Adrenal gland (tissue), 5 donors: ENCODE measurements at regions not wholly inside any gene's neighbourhood (a gene's known extent, or its start where the extent isn't known, plus 50 kb on each side); places are given as distances from the start of the nearest gene placed in this dataset.

ENCODE experiments used
- POLR2A ChIP-seq, 2 donors: fragments of 450-650 bp; IDR thresholded peaks; one replicate each; pipeline ENCODE4 v1.6.1; 2017; ENCODE audit warnings: antibody characterized with exemption in 2 of 2, mild to moderate bottlenecking in 2 of 2, moderate library complexity in 1 of 2
- TF ChIP-seq, protein P1 (sequence below), 6 experiments: fragments of 450-650 bp in 4 of 6; fragments of 200-600 bp in 2 of 6; sonication (generic) in 1 of 6; IDR thresholded peaks; 1 replicate in 5 of 6; 2 replicates in 1 of 6; pipeline versions ENCODE4 v1.5.1 to v1.8.0; 2016 to 2021; ENCODE audit warnings: antibody characterized with exemption in 6 of 6, mild to moderate bottlenecking in 2 of 6, moderate library complexity in 1 of 6
- donor health status: DM: no; HTN: no; CAD: no.

DNA sequence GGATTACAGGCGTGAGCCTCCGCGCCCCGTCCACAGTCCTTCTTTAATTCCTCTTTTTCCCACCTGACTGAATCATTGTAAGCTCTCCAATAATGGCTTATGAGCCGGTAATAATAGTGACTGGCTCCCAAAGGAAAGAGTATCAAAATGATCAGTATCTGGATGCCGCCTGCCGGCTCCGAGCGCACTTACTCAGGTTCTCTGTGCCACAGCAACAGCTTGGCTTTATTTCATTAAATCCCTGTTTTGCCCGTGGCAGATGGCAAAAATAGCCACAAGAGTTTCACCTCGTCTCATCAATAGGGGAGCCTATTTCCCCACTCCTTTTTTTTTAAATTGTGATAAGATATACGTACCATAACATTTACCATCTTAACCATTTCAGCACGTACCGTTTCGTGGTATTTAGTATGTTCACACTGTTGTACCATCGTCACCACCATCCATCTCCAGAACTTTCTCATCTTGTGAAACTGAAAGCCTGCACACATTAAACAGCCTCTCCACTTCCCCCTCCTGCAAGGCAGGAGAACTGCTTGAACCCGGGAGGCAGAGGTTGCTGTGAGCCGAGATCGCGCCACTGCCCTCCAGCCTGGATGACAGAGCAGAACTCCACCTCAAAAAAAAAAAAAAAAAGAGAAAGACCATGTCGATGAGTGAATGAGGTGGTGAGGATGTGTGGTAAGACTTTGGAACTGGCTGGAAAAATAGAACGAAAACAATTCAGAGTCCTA is 80.7 kb upstream of the DLG1 start:
- TF ChIP-seq, protein P1, sequence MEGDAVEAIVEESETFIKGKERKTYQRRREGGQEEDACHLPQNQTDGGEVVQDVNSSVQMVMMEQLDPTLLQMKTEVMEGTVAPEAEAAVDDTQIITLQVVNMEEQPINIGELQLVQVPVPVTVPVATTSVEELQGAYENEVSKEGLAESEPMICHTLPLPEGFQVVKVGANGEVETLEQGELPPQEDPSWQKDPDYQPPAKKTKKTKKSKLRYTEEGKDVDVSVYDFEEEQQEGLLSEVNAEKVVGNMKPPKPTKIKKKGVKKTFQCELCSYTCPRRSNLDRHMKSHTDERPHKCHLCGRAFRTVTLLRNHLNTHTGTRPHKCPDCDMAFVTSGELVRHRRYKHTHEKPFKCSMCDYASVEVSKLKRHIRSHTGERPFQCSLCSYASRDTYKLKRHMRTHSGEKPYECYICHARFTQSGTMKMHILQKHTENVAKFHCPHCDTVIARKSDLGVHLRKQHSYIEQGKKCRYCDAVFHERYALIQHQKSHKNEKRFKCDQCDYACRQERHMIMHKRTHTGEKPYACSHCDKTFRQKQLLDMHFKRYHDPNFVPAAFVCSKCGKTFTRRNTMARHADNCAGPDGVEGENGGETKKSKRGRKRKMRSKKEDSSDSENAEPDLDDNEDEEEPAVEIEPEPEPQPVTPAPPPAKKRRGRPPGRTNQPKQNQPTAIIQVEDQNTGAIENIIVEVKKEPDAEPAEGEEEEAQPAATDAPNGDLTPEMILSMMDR (IDR thresholded peaks at IDR 0.05): peak in 1 of 6 experiments; percentile 12
- TF ChIP-seq POLR2A (IDR thresholded peaks at IDR 0.05): no peak
